Fibroblast of skin of back (primary cell): ENCODE measurements at regions not wholly inside any gene's neighbourhood (a gene's known extent, or its start where the extent isn't known, plus 50 kb on each side); places are given as distances from the start of the nearest gene placed in this dataset.

Experiments
- DNase-seq: peaks from one replicate; pipeline ENCODE4 v3.0.0-alpha.2; 2013

DNA sequence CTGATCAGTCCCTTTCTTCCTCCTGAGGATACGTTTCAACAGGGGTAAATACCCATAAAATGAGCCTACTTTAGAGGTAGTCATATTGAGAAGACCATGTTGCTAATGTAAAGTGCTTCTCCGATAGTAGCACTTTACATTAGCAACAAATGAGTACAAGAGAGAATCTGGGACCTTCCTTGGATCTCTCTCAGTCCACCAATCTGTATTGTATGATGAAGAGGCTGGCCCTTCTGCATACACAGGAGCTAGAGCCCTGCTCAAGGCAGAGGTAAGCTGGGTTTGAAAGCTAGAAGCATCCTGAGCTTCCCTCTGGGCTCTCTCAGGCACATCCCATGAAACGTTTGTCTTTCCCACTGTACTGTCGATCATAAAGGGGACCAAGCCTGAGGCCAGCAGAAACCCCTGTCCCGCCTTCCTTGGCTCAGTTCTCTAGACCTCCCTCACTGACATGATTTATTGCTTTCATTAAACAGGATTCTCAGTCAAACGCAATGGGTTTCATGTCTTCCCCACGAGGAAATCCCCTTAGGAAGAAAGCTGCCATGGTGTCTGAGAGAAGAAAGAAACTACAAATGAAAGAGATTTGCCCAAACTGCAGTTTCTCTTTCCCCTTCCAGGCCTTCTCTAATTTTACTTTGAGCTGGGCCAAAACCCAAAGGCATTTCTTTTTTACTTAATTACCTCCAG lies 62.8 kb upstream of the BCAR3 start:
- no peak for DNase-seq

DNA sequence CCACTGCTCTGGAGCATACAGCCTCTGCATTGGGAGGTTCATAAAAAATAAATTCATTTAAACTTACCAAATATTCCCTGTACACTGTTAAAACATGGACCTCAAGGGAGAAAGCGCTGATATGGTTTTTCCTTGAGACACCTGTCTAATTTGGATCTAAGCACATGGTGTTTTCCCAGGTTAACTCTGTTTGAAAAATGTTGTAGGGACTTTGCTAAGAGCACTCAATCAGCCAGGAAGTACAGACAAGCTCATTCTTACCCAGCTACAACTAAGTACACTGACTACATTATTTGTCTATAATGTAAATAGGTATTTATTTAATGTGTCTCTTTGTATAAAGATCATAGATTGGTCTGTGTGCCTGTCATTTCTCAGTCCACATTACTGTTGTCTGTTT lies 61.8 kb upstream of the BCAR3 start:
- no peak for DNase-seq

DNA sequence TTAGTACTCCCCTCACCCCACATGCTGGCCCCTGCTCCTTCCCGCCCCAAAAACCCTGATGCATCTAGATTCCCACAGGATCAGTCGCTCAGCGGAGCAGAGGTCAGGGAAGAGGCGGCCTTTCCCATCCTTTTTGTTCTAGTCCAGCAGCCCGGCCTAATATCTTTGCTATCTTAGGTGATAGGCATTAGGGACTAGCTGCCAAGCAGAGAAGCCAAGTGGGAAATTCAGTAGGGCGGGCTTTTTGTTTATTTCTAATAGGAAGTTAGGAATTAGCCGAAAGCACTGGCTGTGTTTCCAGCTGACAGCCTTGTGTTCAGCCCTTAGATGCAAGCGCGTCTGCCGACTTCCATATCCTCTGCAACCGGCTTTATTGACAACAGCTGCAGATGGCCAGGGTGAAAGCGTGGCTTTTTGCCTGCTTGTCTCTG lies 59.0 kb upstream of the BCAR3 start:
- no peak for DNase-seq

GRCh38 chr1:93740157-93740556 lies 58.5 kb upstream of the BCAR3 start:
- no peak for DNase-seq

DNA sequence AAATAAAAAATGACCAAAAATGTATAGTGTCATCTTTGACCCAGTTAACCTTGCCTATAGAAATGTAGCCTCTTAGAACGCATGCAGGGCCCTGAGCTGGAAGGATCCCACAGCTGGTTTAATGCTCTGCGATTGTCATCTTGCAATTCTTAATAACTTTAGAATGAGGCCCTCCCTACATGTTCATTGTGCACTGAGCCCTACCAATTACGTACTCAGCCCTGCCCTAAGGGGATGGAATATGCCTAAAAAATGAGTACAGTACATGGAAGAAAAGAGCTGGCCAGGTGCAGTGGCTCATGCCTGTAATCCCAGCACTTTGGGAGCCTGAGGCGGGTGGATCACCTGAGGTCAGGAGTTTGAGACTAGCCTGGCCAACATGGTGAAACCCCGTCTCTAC lies 57.8 kb upstream of the BCAR3 start:
- no peak for DNase-seq

DNA sequence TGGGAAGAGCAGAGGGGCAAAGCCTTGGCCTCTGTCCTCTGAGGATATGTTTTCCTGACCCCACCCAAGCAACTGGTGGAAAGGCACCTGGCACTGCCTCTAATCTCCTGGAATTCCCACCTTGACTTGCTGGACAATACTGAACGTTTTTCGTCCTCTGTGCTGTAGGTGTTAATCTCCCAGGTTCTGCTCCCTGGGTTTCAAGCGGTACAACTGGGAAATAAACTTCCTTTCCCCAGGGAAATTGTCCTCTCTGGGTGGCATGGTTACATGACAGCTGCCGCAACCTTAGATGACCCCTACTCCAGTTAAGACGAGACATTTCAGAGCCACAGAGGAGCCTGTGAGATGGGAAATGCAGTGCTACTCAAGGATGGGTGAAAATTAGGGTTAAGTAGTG lies 57.3 kb upstream of the BCAR3 start:
- DNase-seq, result no peak

DNA sequence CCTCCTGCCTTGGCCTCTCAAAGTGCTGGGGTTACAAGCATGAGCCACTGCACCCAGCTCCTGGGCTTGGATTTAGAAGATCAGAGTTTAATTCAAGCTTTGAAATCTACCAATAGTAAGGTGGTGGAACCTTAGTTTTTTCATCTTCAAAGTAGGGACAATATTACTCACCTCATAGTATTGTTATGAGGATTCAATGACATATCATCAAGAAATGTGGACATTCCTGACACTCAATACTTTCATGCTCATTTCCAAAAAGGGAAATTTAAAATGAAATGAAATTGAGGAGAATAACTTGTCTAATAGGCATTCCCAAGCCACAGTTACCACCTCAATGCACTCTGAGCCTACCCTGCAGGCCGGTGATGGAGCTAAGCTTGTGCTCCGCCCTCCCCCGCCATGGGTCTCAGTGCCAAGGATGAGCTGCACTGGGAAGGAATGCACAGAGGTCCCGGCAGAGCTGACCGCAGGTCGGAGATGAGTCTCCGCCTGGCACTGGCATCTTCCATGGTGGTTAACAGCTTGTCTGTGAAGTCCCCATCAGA lies 56.5 kb upstream of the BCAR3 start:
- peak; percentile 99 for DNase-seq

GRCh38 chr1:93735722-93736121 lies 54.1 kb upstream of the BCAR3 start:
- peak; percentile 98 for DNase-seq

GRCh38 chr1:93734999-93735398 lies 53.4 kb upstream of the BCAR3 start:
- peak; percentile 53 for DNase-seq

DNA sequence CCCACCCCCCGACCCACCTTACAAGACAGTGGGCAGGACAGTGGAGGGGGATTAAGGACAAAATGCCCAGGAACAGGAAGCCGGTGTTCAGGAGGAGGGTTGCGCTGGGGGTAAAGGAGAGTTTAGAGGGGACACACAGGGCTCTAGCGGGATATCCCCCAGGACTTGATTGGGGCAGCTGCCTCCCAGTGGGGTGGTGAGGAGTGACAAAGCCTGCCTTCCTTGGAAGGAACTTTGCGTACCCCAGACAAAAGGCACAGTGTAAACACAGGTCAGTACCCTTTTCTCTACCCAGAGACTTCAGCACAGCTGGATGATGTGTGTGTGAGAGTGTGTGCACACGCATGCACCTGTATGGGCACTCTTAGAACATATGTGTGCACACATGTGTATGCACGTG lies 51.7 kb upstream of the BCAR3 start:
- DNase-seq, result no peak

DNA sequence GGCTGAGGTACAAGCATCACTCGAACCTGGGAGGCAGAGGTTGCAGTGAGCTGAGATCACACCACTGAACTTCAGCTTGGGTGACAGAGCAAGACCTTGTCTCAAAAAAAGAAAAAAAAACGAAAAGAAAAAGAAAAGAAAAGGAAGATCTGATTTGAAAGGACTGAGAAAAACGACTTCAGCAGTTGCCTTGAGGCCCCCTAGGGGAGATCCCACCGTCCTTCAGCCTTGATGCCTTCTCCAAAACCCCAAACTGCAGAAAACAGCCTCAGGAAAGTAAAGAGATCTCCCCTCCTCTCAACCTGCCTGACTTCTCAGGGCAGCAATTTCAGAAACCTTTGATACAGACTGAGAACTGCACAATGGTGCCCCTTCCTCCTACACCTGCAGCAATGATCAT lies 50.9 kb upstream of the BCAR3 start:
- no peak for DNase-seq
